ENCODE measurements at regions not wholly inside any gene's neighbourhood (a gene's known extent, or its start where the extent isn't known, plus 50 kb on each side); places are given as distances from the start of the nearest gene placed in this dataset.

DNA sequence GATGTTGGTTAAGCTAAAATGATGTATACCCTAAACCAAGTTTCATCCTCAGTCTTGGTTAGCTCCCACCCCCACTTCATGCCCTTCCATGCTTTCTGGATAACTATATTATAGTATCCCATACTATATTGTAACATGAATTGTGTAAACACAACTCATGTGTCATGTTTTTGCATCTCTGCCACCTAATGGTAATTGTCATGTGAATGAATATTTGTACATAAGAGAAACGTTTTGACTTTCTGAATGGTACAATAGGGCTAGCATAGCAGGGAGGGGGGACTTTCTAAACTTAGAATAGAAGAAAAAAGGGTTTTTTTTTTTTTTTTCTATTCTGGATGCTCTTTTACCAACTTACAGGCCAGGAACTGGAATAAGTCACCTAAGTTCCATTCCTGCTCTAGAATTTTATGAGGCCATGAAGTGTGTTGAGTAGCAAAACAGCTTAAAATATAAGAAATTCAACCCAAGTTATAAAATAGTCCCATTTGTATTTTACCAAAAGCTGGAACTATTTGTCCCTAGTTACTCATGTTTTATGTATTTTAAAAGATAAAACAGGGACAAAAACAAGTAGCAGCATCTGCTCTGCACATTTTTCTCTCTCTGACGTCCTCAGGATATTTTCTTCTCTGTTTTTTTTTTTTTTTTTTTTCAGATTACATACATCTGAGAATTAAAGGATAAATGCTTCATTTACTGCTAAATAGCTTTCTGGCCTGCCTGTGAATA is 77.4 kb downstream of the HLX start:
- DNase-seq: no peak
- ChIA-PET POLR2A (no interaction called here), CTCF (no interaction called here)
- Histone ChIP-seq H3K36me3 (ENCODE audit: control insufficient read depth, insufficient read depth, low read length) (no peaks in the 10 kb centered on the region), H3K4me1 (no peaks in the 10 kb centered on the region), H3K4me3 (ENCODE audit: low read depth, low read length) (no peak overlapping the region), H3K27me3 (replicated peaks; ENCODE audit: control insufficient read depth, insufficient read depth, low read length) (no peaks in the 10 kb centered on the region), H3K9me3 (no peaks in the 10 kb centered on the region)
- BruUV-seq (replicated peaks): no TSS peak
- Mint-ChIP-seq H3K27me3 (ENCODE audit: insufficient read depth, unreplicated experiment) (no peaks in the 10 kb centered on the region), H3K36me3 (ENCODE audit: insufficient read depth, unreplicated experiment) (no peaks in the 10 kb centered on the region), H3K4me3 (ENCODE audit: unreplicated experiment) (no peak overlapping the region), H3K4me1 (ENCODE audit: low read depth, unreplicated experiment) (no peaks in the 10 kb centered on the region), H3K27ac (ENCODE audit: unreplicated experiment) (no peak overlapping the region), H3K9me3 (ENCODE audit: unreplicated experiment) (no peaks in the 10 kb centered on the region)
- no peak for TF ChIP-seq CTCF (IDR thresholded peaks at IDR 0.05; ENCODE audit: insufficient read depth in 1 of 2, low read depth in 1 of 2, low read length in 1 of 2, severe bottlenecking in 1 of 2, unreplicated experiment in 1 of 2)
- intact Hi-C loops (cut with micrococcal nuclease; ENCODE audit: unreplicated experiment): no loop called here

DNA sequence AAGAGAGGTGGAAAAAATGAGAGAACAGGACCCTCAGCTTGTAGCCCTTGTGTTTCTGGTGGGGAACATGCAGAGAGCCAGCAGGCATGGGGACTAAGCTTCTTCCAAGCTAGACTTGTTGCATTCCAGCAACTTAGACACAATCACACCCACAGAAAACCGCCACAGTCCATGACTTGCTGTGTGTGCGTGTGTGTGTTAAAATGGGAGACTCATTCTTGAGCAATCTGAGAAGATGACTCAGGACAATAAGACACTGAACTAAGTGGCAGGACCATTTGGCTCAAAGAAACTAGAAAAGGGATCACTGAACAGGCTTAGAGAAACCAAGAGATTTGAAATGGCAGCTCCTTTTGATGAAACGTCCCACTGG is 78.0 kb downstream of the HLX start:
- DNase-seq: no peak
- intact Hi-C loops (cut with micrococcal nuclease; ENCODE audit: unreplicated experiment): no loop called here
- Histone ChIP-seq H3K4me3 (ENCODE audit: low read depth, low read length) (no peak overlapping the region), H3K36me3 (ENCODE audit: control insufficient read depth, insufficient read depth, low read length) (no peaks in the 10 kb centered on the region), H3K9me3 (no peaks in the 10 kb centered on the region), H3K4me1 (no peaks in the 10 kb centered on the region), H3K27me3 (replicated peaks; ENCODE audit: control insufficient read depth, insufficient read depth, low read length) (no peaks in the 10 kb centered on the region)
- no peaks in the 10 kb centered on the region for H3K27me3 Mint-ChIP-seq (ENCODE audit: insufficient read depth, unreplicated experiment)
- no peak overlapping the region for H3K4me3 Mint-ChIP-seq (ENCODE audit: unreplicated experiment)
- H3K9me3 Mint-ChIP-seq (ENCODE audit: unreplicated experiment): no peaks in the 10 kb centered on the region
- no peaks in the 10 kb centered on the region for H3K36me3 Mint-ChIP-seq (ENCODE audit: insufficient read depth, unreplicated experiment)
- TF ChIP-seq CTCF (IDR thresholded peaks at IDR 0.05; ENCODE audit: insufficient read depth in 1 of 2, low read depth in 1 of 2, low read length in 1 of 2, severe bottlenecking in 1 of 2, unreplicated experiment in 1 of 2): no peak
- POLR2A ChIA-PET: no interaction called here
- CTCF ChIA-PET: no interaction called here
- H3K27ac Mint-ChIP-seq (ENCODE audit: unreplicated experiment): no peak overlapping the region
- no TSS peak for BruUV-seq (replicated peaks)
- H3K4me1 Mint-ChIP-seq (ENCODE audit: low read depth, unreplicated experiment): no peaks in the 10 kb centered on the region

GRCh38 chr1:220958234-220958633 is 79.0 kb downstream of the HLX start:
- intact Hi-C loops (cut with micrococcal nuclease; ENCODE audit: unreplicated experiment): no loop called here
- TF ChIP-seq CTCF (IDR thresholded peaks at IDR 0.05; ENCODE audit: insufficient read depth in 1 of 2, low read depth in 1 of 2, low read length in 1 of 2, severe bottlenecking in 1 of 2, unreplicated experiment in 1 of 2): no peak
- ChIA-PET CTCF (no interaction called here), POLR2A (no interaction called here)
- Histone ChIP-seq H3K27me3 (replicated peaks; ENCODE audit: control insufficient read depth, insufficient read depth, low read length) (no peaks in the 10 kb centered on the region), H3K9me3 (no peaks in the 10 kb centered on the region), H3K4me1 (no peaks in the 10 kb centered on the region), H3K36me3 (ENCODE audit: control insufficient read depth, insufficient read depth, low read length) (no peaks in the 10 kb centered on the region), H3K4me3 (ENCODE audit: low read depth, low read length) (no peak overlapping the region)
- Mint-ChIP-seq H3K4me1 (ENCODE audit: low read depth, unreplicated experiment) (no peaks in the 10 kb centered on the region), H3K27me3 (ENCODE audit: insufficient read depth, unreplicated experiment) (no peaks in the 10 kb centered on the region), H3K9me3 (ENCODE audit: unreplicated experiment) (no peaks in the 10 kb centered on the region), H3K27ac (ENCODE audit: unreplicated experiment) (no peak overlapping the region), H3K4me3 (ENCODE audit: unreplicated experiment) (no peak overlapping the region), H3K36me3 (ENCODE audit: insufficient read depth, unreplicated experiment) (no peaks in the 10 kb centered on the region)
- no TSS peak for BruUV-seq (replicated peaks)
- no peak for DNase-seq

All from Caco-2 (cell line).